ENCODE measurements at regions not wholly inside any gene's neighbourhood (a gene's known extent, or its start where the extent isn't known, plus 50 kb on each side); places are given as distances from the start of the nearest gene placed in this dataset.
"Not testable (repeated sequence)": the region's sequence is repeated elsewhere in the genome, so short reads cannot be mapped to it uniquely, and the experiment has no call there.

DNA sequence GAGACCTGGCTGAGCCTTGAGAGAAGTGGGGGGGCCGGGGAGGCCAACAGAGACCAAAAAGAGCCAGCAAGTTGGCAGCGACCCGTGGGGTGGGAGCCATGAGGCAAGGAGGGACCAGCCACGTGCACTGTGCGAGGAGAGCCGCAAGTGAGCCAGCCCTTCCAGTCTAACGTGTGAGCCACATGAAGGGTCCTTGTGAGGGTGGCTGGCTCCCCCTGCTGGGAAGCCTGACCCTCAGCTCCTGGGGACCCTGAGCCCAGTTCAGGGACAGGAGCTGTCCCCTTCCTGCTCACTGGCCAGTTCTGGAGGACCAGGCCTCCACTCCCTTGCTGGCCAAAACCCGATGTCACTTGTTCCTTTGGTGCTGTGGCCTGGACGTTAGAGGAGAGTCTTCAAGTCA is 246.6 kb upstream of the TP53TG3 start:
- TF ChIP-seq CTCF (IDR thresholded peaks at IDR 0.05; ENCODE audit: low read length); EZH2 (IDR thresholded peaks at IDR 0.05; ENCODE audit: borderline replicate concordance, low read length): not testable (repeated sequence)

Data from OCI-LY1 (cell line).